Aorta (tissue), 5 donors: ENCODE measurements at regions not wholly inside any gene's neighbourhood (a gene's known extent, or its start where the extent isn't known, plus 50 kb on each side); places are given as distances from the start of the nearest gene placed in this dataset.

ENCODE experiments used
- ATAC-seq: fragments of 200-7000 bp; cut with Tn5 transposase; one replicate; pipeline ENCODE4 v1.9.1; 2022; ENCODE audit warnings: moderate library complexity; ENCODE audit not compliant: low FRiP score
- DNase-seq, 2 donors: peaks; one replicate each; pipeline ENCODE4 v3.0.0-alpha.2; 2020
- H3K27ac ChIP-seq, 2 donors: one replicate each; pipeline ENCODE4 v1.5.1; 2013; ENCODE audit warnings: low read length in 2 of 2, mild to moderate bottlenecking in 2 of 2, moderate library complexity in 2 of 2, control low read depth in 1 of 2, inconsistent platforms in 1 of 2, low read depth in 1 of 2
- H3K27me3 ChIP-seq, 2 donors: one replicate each; pipeline ENCODE4 v1.6.1; 2013; ENCODE audit warnings: control low read depth in 1 of 2, low read length in 1 of 2, mild to moderate bottlenecking in 1 of 2, moderate library complexity in 1 of 2; ENCODE audit not compliant: insufficient read depth in 2 of 2, control insufficient read depth in 1 of 2
- H3K36me3 ChIP-seq, 2 donors: one replicate each; pipeline ENCODE4 v1.6.1; 2013; ENCODE audit warnings: control low read depth in 1 of 2, low read length in 1 of 2, mild to moderate bottlenecking in 1 of 2; ENCODE audit not compliant: insufficient read depth in 2 of 2, control insufficient read depth in 1 of 2
- H3K4me1 ChIP-seq, 2 donors: one replicate each; pipeline ENCODE4 v1.6.1; 2013; ENCODE audit warnings: low read length in 2 of 2, control low read depth in 1 of 2, mild to moderate bottlenecking in 1 of 2, moderate library complexity in 1 of 2; ENCODE audit not compliant: insufficient read depth in 2 of 2, control insufficient read depth in 1 of 2
- H3K4me3 ChIP-seq, 2 donors: one replicate each; pipeline ENCODE4 v1.5.1; 2013; ENCODE audit warnings: low read length in 2 of 2, control low read depth in 1 of 2, mild to moderate bottlenecking in 1 of 2
- H3K9me3 ChIP-seq: one replicate; pipeline ENCODE4 v1.6.1; 2013; ENCODE audit warnings: mild to moderate bottlenecking, low read length; ENCODE audit not compliant: control insufficient read depth
- WGBS, 2 donors: extraction: QIAGEN DNeasy Blood & Tissue Kit; methylation state at CpG; one replicate each; pipeline ENCODE4 v1.1.7; 2013; 5-methylcytosine and 5-hydroxymethylcytosine counted together
- intact Hi-C, 2 donors: fragments of 100-400 bp; cut with DNase I; formaldehyde crosslinking; loops; one replicate each; pipeline versions ENCODE4 v1.14.2 to v1.15.0; 2022
- donor health status: healthy with polysubstance abuse.
- donor health status: Bipolar disorder and iron deficiency.
- donor health status: DM: no; HTN: no; CAD: no.
- donor health status: DM: no; HTN: no; CAD: no.
- donor health status: DM: yes; HTN: yes; CAD: no.

DNA sequence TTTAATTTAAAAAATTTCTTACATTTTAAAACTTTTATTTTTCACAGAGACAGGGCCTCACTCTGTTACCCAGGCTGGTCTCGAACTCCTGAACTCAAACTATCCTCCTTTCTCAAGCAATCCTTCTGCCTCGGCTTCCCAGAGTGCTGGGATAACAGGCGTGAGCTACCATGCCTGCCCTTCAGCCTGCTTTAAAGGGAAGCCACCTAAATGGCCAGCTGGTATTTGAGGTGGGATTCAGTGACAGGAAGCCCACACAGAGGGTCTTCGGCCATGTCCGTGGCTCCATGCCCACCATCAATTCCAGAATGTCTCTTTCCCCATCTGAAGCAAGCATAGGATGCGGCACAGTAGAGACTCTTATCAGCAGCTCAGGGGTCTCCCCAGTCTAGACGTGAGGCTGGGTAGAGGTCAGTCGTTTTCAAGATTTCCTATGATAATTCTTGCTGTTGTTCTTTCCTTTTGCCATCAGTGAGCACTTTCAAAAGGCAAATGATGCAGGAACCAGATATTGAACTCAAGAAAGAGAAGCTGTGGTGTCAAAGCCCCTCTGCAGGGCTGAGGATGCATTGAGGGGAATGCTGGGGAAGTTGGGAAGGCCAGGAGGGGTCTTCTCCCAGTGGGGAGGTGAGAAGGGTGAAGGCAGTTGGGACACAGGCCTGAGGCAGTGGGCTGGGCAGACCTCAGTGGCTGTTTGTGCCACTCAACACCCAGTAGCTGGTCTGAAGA lies 291.5 kb upstream of the IGFBP3 start:
- Histone ChIP-seq H3K27me3 (no peaks in the 10 kb centered on the region), H3K27ac (no peak overlapping the region), H3K9me3 (no peaks in the 10 kb centered on the region), H3K36me3 (no peaks in the 10 kb centered on the region), H3K4me1 (no peaks in the 10 kb centered on the region), H3K4me3 (no peak overlapping the region)
- DNase-seq (no peak), ATAC-seq (no peak)
- intact Hi-C loops: no loop called here
- 85 to 86% methylated on average over 8 of the region's 8 CpGs for WGBS, 2 donors

DNA sequence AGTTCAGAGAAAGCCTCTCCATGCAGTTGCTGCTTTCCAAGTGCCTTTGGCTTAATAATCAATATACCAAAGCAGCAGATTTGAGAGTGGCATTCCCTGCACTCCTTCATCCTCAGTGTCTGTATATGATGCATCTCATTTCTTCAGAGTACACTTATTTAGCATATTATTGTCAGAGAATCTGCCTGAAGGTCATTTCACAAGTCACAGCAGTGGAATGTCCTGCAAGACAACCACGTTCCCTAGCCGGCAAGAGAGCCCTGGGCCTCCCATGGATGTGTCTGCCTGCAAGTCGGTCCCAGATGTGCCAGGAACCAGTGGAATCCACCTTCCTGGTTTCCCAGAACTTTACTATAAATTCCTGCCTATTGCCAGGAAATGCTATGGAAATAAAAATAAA lies 289.4 kb upstream of the IGFBP3 start:
- ATAC-seq (no peak), DNase-seq (no peak)
- no peak overlapping the region for H3K27ac ChIP-seq
- 93 to 95% methylated on average over 3 of the region's 3 CpGs for WGBS, 2 donors
- intact Hi-C loops: no loop called here
- H3K27me3 ChIP-seq: no peaks in the 10 kb centered on the region
- H3K4me3 ChIP-seq: no peak overlapping the region
- H3K36me3 ChIP-seq: no peaks in the 10 kb centered on the region
- H3K9me3 ChIP-seq: no peaks in the 10 kb centered on the region
- no peaks in the 10 kb centered on the region for H3K4me1 ChIP-seq

DNA sequence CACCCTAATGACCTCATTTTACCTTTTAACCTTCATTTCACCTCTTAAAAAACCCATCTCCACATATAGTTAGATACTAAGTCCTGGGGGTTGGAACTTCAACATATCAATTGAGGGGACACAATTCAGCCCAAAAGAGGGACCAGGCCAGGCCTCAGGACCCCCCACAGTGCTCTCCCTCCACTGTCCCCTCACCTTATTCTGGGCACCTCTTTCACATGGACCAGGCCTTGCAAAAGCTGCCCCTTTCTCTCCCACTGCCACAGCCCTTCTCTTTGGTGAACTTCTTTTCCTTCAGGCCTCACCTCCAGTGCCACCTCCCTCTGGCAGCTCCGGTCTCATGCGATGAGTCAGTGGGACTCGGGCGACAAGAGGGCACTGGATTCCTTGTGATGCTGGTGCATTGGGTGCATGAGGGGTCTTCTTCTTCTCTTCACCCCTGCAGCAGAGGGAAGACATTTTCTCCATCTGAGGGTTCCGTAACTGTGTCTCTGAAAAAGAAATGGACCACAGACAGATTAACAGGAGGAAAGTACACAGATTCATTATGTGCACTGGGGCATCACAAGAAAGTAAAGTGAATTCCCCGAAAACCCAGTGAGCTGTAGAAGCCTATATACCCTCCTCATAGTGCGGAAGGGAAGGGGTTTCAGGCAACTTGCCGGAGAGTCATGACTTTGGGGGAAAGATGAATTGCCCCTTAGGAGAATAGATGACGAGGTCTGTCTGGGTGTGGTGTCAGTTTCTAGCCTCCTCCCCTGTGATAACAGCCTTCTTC lies 288.7 kb upstream of the IGFBP3 start:
- Histone ChIP-seq H3K27me3 (no peaks in the 10 kb centered on the region), H3K27ac (no peak overlapping the region), H3K4me3 (no peak overlapping the region), H3K4me1 (no peaks in the 10 kb centered on the region), H3K36me3 (no peaks in the 10 kb centered on the region), H3K9me3 (no peaks in the 10 kb centered on the region)
- intact Hi-C loops: no loop called here
- DNase-seq (no peak), ATAC-seq (no peak)
- 96 to 97% methylated on average over 9 of the region's 9 CpGs for WGBS, 2 donors

GRCh38 chr7:46208635-46209525 lies 287.8 kb upstream of the IGFBP3 start:
- DNase-seq (no peak), ATAC-seq (no peak)
- H3K27ac ChIP-seq: no peak overlapping the region
- no peaks in the 10 kb centered on the region for H3K4me1 ChIP-seq
- intact Hi-C loops: no loop called here
- no peaks in the 10 kb centered on the region for H3K36me3 ChIP-seq
- no peak overlapping the region for H3K4me3 ChIP-seq
- H3K9me3 ChIP-seq: no peaks in the 10 kb centered on the region
- H3K27me3 ChIP-seq: no peaks in the 10 kb centered on the region
- WGBS, 2 donors: 85 to 86% methylated on average over 12 of the region's 12 CpGs

DNA sequence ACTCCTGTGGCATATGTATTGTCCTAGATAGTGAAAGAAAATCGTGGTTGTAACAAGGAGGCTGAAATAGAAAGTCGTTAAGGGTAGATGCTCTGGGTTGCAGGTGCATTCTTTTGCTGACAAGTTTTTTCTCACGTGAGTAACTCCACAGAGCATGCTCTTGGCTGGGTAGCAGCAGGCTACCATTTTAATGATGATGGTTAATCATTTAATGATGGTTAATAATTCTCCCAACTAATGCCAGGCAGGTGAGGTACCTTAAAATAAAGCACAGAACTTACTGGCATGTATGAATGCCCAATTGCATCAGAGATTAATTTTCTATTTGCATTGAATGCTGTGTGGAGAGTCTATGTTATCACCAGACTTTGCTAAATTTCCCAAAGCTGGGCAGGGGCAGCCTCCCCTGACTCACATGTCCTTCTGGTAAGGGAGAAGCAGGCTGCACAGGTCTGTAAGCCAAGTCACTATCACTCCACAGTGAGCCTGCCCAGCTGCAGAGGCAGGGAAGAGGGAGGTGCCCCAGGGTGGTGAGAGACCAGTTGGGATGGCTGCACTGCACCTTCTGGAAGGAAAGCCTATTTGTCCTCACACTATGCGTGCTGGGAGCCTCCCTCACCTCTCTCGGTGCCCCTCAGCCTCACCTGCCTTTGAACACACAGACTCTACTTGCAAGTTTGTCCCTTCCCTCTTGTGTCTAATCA lies 287.0 kb upstream of the IGFBP3 start:
- H3K27ac ChIP-seq: no peak overlapping the region
- H3K27me3 ChIP-seq: no peaks in the 10 kb centered on the region
- ATAC-seq: no peak
- DNase-seq: no peak
- WGBS, 2 donors: 86 to 87% methylated on average over 5 of the region's 5 CpGs
- no peaks in the 10 kb centered on the region for H3K4me1 ChIP-seq
- H3K36me3 ChIP-seq: no peaks in the 10 kb centered on the region
- H3K4me3 ChIP-seq: no peak overlapping the region
- intact Hi-C loops: no loop called here
- H3K9me3 ChIP-seq: no peaks in the 10 kb centered on the region

GRCh38 chr7:46206476-46207060 lies 285.5 kb upstream of the IGFBP3 start:
- Histone ChIP-seq H3K36me3 (no peaks in the 10 kb centered on the region), H3K4me1 (no peaks in the 10 kb centered on the region), H3K9me3 (no peaks in the 10 kb centered on the region), H3K27ac (no peak overlapping the region), H3K4me3 (no peak overlapping the region), H3K27me3 (no peaks in the 10 kb centered on the region)
- ATAC-seq (no peak), DNase-seq (no peak)
- intact Hi-C loops: no loop called here
- WGBS, 2 donors: 86 to 96% methylated on average over 4 of the region's 4 CpGs

GRCh38 chr7:46205478-46205877 lies 284.4 kb upstream of the IGFBP3 start:
- DNase-seq: no peak
- no peak for ATAC-seq

GRCh38 chr7:46203926-46204325 lies 282.9 kb upstream of the IGFBP3 start:
- no peaks in the 10 kb centered on the region for H3K27me3 ChIP-seq
- DNase-seq (no peak), ATAC-seq (no peak)
- H3K4me1 ChIP-seq: no peaks in the 10 kb centered on the region
- H3K4me3 ChIP-seq: no peak overlapping the region
- no peaks in the 10 kb centered on the region for H3K9me3 ChIP-seq
- intact Hi-C loops: no loop called here
- WGBS, 2 donors: 94 to 97% methylated on average over 7 of the region's 7 CpGs
- no peaks in the 10 kb centered on the region for H3K36me3 ChIP-seq
- H3K27ac ChIP-seq: no peak overlapping the region

More at GRCh38 chr7:46205478-46205877, 284.4 kb upstream of the IGFBP3 start:
- Histone ChIP-seq H3K27ac (no peak overlapping the region), H3K9me3 (no peaks in the 10 kb centered on the region), H3K36me3 (no peaks in the 10 kb centered on the region), H3K4me1 (no peaks in the 10 kb centered on the region), H3K4me3 (no peak overlapping the region), H3K27me3 (no peaks in the 10 kb centered on the region)
- 92% methylated on average over 5 of the region's 5 CpGs for WGBS, 2 donors
- intact Hi-C loops: no loop called here
